ENCODE measurements at regions not wholly inside any gene's neighbourhood (a gene's known extent, or its start where the extent isn't known, plus 50 kb on each side); places are given as distances from the start of the nearest gene placed in this dataset.

GRCh38 chr1:229062135-229062534 lies 208.8 kb upstream of the RAB4A start:
- TF ChIP-seq CTCF (conservative IDR thresholded peaks at IDR 0.05) (no peak), EZH2 (IDR thresholded peaks at IDR 0.05; ENCODE audit: low read depth) (no peak)

Data from PC-9 (cell line).